Esophagus squamous epithelium (tissue), 4 donors: ENCODE measurements at regions not wholly inside any gene's neighbourhood (a gene's known extent, or its start where the extent isn't known, plus 50 kb on each side); places are given as distances from the start of the nearest gene placed in this dataset.

ENCODE experiments used
- POLR2A ChIP-seq, 4 donors: fragments of 450-650 bp; IDR thresholded peaks; one replicate each; pipeline ENCODE4 v1.6.1; 2017; ENCODE audit warnings: antibody characterized with exemption in 4 of 4, mild to moderate bottlenecking in 4 of 4, moderate library complexity in 3 of 4
- TF ChIP-seq, protein P1 (sequence below), 6 experiments: fragments of 450-650 bp in 4 of 6; fragments of 200-600 bp in 2 of 6; sonication (generic) in 2 of 6; IDR thresholded peaks; one replicate each; pipeline ENCODE4 v1.5.1; 2016 to 2019; ENCODE audit warnings: antibody characterized with exemption in 6 of 6, mild to moderate bottlenecking in 4 of 6, moderate library complexity in 4 of 6

DNA sequence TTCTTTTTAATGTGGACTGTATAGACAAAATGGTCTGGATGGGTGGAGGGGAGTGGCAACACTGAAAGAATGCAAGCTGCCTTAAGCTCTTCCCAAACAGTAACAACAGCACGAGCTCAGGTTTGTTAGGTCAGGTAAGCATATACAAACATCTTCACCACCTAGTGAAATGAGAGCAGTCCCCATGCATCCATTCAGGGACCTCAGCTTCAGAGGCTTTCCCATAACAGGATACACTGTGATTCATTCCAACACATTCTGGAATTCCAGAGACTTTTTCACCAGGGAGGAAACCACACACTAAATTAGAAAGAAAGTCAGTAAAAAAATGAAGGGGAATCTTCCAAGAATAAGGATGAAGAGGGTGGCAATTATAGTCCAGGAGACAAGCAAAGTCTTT is 50.4 kb upstream of the BZW1 start:
- TF ChIP-seq, protein P1, sequence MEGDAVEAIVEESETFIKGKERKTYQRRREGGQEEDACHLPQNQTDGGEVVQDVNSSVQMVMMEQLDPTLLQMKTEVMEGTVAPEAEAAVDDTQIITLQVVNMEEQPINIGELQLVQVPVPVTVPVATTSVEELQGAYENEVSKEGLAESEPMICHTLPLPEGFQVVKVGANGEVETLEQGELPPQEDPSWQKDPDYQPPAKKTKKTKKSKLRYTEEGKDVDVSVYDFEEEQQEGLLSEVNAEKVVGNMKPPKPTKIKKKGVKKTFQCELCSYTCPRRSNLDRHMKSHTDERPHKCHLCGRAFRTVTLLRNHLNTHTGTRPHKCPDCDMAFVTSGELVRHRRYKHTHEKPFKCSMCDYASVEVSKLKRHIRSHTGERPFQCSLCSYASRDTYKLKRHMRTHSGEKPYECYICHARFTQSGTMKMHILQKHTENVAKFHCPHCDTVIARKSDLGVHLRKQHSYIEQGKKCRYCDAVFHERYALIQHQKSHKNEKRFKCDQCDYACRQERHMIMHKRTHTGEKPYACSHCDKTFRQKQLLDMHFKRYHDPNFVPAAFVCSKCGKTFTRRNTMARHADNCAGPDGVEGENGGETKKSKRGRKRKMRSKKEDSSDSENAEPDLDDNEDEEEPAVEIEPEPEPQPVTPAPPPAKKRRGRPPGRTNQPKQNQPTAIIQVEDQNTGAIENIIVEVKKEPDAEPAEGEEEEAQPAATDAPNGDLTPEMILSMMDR (IDR thresholded peaks at IDR 0.05) = no peak
- no peak for TF ChIP-seq POLR2A (IDR thresholded peaks at IDR 0.05)
